HG02798 (cell line): ENCODE measurements at regions not wholly inside any gene's neighbourhood (a gene's known extent, or its start where the extent isn't known, plus 50 kb on each side); places are given as distances from the start of the nearest gene placed in this dataset.
A peak's percentile ranks its signal among the peaks of the same experiment; 100 is the strongest.

Experiments
- ATAC-seq: cut with Tn5 transposase; IDR thresholded peaks from one replicate; pipeline ENCODE4 v1.9.1; 2021; ENCODE audit warnings: mild to moderate bottlenecking; ENCODE audit not compliant: unreplicated experiment, poor library complexity

DNA sequence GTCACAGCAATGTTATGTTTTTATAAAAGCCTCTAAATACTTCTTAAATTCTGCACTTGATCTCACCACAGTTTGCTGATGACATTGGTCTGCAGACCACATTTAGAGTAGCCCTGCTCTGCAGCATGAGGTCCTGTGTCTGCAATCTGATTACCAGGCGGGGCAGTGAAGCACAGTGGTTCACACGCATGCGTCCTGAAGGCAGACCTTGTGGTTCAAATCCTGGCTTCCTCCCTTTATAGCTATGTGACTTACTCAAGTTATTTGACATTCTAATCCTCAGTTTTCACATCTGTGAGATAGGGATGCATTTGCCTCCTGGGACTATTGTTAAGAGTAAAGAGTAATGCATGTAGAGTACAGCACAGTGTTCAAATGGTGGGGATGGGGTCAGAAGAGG lies 50.3 kb downstream of the BMAL2 start:
- ATAC-seq: no peak

DNA sequence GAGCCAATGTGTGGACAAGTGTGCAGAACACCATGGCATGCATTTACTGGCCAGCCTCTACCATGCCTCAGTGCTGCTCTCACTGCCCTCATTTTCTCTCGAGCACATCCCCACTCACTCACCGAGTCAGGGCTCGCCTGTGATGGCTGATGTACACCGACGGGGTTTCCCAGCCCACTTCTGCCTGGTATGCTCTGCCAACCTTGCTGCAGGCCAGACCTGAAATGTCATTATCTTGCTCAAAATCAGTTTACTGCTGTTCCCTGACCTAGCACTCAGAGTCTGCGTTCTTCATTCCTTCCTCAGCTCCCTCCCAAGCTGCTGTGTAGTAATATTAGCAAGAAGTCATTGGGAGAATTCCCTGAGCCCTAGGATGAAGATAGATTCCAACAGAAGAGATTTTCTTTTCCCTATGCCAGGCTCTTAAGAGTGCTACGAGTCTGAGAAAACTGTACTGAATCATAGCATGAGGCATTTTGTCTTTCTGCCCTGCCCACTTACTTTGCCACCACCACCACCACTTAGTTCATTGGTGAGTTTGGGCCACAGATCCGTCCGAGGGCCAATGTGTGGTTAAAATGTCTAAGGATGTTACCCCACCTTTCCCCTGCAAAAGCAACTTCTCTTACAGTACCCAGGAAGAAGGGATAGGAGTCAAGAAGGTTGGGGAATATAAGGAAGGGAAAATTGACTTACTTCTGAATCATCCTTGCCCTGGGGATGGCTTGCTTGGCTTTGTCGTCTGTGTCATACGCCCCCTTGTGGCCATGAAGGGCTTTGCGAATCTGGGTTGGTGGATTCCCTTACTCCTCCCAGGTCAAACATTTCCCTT lies 51.0 kb downstream of the BMAL2 start:
- ATAC-seq: peak; percentile 71

DNA sequence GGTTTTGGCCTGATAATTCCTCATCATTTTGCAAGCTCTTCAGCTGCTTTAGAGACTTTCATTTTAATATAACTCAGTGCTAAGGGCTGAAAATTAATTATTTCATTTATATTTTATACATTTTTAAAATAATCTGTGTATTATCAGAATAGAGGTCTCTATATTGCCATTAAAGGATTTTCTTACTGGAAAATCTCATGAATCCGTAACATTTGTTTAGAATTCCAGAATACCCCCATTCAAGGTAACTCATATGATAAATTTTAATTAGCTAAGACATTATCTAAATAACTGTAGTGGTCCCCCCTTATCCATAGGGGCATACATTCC lies 51.6 kb downstream of the BMAL2 start:
- ATAC-seq: no peak

DNA sequence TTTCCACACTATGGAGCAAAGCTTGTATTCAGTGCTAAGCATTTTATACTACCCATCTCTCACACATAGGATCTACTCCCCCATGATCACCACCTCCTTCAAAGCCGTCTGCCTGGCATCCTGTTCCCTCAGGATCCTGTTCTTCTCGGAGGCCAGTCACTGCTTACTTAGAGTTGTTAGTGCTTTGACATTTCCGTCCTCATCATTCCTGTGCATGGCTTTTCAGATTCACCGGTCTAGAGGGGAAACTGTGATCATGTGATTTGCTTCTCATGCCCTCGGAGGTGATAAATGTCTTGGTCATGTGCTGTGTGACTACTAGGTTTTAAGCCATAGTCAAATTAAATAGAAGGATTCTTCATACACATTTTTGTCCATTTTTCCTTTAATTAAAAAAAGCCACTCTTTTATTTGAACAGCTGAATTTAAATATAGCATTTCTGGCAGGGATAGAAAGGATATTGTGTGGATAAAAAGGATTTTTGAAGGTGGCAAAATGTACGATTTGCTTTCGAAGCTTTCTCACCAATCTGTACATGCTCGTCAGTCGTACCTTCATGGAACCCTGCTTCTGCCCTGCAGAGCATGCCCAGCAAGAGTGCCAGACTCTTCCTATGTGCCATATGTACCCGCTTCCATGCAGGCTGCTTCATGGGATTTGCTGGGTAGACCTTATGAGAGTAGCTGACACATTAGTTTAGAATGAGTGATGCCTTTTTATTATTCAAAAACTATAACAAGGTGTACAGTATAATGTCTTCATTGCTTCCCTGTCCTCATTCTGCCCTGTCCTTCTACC lies 53.3 kb downstream of the BMAL2 start:
- no peak for ATAC-seq

DNA sequence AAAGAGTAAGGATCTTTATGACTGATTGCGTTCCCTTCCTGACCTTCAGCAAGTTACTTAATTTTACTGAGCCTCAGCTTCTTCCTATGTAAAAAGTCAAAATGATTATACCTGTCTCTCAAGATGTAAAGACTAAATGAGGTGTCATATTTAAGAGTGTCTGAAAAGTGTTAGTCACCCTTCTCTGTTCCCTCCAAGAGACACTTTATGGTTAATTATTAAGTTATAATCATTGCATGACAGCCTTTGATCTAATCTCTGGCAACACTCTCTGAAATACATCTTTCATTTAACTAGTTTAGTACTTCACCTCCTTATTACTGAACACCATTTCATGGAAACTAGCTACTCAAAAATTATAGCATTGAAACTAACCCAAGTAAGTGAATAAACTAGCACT lies 54.8 kb downstream of the BMAL2 start:
- ATAC-seq: no peak

DNA sequence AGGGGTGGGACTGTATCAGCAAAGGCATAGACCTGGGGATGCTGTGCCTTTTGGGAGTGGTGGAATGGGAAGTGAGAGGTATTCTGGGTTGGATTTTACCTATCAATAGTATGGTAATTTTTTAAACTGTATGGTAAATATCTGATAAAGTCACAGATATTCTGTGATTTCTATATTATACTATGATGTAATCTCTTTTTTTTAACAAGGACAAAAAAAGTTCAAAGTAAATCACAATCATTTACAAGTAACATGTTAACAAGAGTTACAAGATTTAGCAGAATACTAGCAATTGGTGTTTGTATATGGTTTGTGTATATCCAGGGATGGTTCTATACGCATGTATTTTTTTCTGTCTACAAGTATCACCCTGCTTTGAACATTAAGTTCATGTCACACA lies 56.0 kb downstream of the BMAL2 start:
- ATAC-seq: no peak

DNA sequence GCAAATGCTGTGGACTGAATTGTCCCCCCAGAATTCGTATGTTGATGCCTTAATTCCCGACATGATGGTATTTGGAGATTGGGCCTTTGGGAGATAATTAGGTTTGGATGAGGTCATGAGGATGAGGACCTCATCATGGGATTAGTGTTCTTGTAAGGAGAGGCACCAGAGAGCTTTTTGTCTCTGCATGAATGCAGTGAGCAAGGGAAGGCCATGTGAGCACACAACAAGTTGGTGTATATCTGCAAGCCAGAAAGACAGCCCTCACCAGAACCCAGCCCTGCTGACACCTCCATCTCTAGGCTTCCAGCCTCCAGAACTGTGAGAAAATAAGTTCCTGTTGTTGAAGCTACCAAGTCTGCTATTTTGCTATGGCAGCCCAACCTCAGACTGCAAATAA lies 51.9 kb upstream of the SMCO2 start:
- no peak for ATAC-seq

DNA sequence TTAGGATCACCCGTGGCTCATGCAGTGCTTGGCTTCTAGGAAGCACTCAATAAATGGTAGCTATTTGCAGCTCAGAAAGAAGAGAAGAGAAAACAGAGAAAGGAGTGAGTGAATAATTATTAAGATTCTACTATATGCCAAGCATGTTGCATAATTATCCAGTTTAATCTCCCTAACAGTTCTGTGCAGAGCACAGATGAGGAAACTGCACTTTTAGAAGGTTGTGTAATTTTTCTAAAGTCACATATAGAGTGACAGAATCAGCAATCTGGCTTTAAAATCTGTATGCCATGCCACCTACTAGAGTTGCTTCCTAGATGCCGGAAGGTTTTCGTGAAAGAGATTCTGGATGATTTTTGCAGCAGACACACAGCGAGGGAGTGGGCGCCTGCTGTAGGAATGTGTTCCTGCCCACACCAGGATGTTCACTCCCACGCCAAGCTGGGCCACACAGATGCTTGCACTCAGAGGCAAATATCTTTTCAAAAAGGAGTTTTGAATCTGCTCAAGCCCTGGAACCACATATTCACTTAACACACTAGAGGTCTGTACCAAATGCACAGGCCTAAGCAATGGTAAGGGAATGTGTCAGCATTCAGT lies 50.2 kb upstream of the SMCO2 start:
- no peak for ATAC-seq
